Calu3 (cell line): ENCODE measurements at regions not wholly inside any gene's neighbourhood (a gene's known extent, or its start where the extent isn't known, plus 50 kb on each side); places are given as distances from the start of the nearest gene placed in this dataset.

Experiments
- BruUV-seq: library from RNA; stranded (reverse); fragments of 400-500 nt; replicated peaks from 2 replicates; lab custom pipeline; 2021; lab: Mats Ljungman, UMichigan
- CTCF ChIA-PET: fragments of 300-600 bp; sonication (Branson Sonifier 250); formaldehyde crosslinking; loops from one replicate; lab custom pipeline; 2022; ENCODE audit warnings: antibody characterized with exemption; lab: Charles Lee
- DNase-seq: peaks from one replicate; pipeline ENCODE4 v3.0.0; 2022
- H3K27ac Mint-ChIP-seq: one replicate; pipeline ENCODE4 v1.8.0; 2022; ENCODE audit warnings: mixed read lengths; ENCODE audit not compliant: unreplicated experiment
- H3K27me3 Mint-ChIP-seq: one replicate; pipeline ENCODE4 v1.8.0; 2022; ENCODE audit warnings: mixed read lengths; ENCODE audit not compliant: unreplicated experiment
- H3K36me3 Mint-ChIP-seq: one replicate; pipeline ENCODE4 v1.8.0; 2022; ENCODE audit warnings: mild to moderate bottlenecking, moderate library complexity, mixed read lengths; ENCODE audit not compliant: insufficient read depth, unreplicated experiment
- H3K4me1 Mint-ChIP-seq: one replicate; pipeline ENCODE4 v1.8.0; 2022; ENCODE audit warnings: mild to moderate bottlenecking, low read depth, mixed read lengths; ENCODE audit not compliant: unreplicated experiment
- H3K4me3 Mint-ChIP-seq: one replicate; pipeline ENCODE4 v1.8.0; 2022; ENCODE audit warnings: mild to moderate bottlenecking, low read depth, moderate library complexity, mixed read lengths; ENCODE audit not compliant: unreplicated experiment
- H3K9me3 Mint-ChIP-seq: one replicate; pipeline ENCODE4 v1.8.0; 2022; ENCODE audit warnings: low read depth, mixed read lengths; ENCODE audit not compliant: unreplicated experiment
- intact Hi-C: fragments of 100-400 bp; cut with micrococcal nuclease; formaldehyde crosslinking; loops from one replicate; pipeline ENCODE4 v1.10.0; 2022; ENCODE audit not compliant: unreplicated experiment
- TF ChIP-seq, protein P1 (sequence below): fragments of 200-600 bp; IDR thresholded peaks from one replicate; pipeline ENCODE4 v1.8.0; 2022; ENCODE audit warnings: antibody characterized with exemption; ENCODE audit not compliant: unreplicated experiment

DNA sequence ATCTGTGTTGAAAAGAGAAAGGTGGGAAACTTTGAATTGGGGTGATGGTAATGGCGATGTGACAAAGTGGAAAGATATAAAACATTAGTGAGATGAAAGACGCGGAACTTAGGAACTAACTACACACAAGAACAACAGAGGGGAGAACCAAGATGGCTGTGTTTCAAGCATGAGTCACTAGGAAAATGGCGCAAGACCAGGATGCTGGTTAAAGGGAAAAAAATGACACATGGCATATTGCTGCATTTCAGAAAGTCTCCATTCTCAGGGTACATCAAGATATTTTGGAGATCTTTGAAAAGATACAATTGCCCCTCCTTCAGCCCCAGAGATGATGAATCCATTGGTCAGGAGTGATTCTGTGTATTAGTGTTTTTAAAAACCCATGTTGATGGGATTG is 164.4 kb downstream of the FBXO8 start:
- no peaks in the 10 kb centered on the region for H3K9me3 Mint-ChIP-seq
- no peak for DNase-seq
- H3K27me3 Mint-ChIP-seq = no peaks in the 10 kb centered on the region
- peaks cover 6% of the 10 kb centered on the region for H3K36me3 Mint-ChIP-seq
- CTCF ChIA-PET = no interaction called here
- H3K27ac Mint-ChIP-seq = no peak overlapping the region
- H3K4me3 Mint-ChIP-seq = no peak overlapping the region
- intact Hi-C loops = no loop called here
- BruUV-seq = no TSS peak
- TF ChIP-seq, protein P1, sequence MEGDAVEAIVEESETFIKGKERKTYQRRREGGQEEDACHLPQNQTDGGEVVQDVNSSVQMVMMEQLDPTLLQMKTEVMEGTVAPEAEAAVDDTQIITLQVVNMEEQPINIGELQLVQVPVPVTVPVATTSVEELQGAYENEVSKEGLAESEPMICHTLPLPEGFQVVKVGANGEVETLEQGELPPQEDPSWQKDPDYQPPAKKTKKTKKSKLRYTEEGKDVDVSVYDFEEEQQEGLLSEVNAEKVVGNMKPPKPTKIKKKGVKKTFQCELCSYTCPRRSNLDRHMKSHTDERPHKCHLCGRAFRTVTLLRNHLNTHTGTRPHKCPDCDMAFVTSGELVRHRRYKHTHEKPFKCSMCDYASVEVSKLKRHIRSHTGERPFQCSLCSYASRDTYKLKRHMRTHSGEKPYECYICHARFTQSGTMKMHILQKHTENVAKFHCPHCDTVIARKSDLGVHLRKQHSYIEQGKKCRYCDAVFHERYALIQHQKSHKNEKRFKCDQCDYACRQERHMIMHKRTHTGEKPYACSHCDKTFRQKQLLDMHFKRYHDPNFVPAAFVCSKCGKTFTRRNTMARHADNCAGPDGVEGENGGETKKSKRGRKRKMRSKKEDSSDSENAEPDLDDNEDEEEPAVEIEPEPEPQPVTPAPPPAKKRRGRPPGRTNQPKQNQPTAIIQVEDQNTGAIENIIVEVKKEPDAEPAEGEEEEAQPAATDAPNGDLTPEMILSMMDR = no peak
- H3K4me1 Mint-ChIP-seq = no peaks in the 10 kb centered on the region

DNA sequence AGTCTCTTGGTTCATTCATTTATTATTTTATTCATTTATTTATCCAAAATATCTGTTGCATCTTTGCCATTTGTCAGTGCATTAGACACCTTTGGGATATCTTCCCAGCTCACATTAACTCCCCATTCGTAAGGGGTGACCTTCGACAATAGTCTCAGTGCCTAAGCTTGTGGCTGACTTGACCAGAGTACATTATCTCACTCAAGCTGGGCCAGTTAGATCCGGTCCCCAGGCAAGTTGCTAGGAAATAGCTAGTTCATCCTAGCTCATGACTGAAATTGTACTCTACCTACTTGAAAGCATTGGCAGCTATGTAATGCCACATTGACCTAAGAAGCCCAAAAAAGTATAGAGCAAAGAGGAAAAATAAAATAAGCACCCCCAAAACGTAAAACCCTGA is 165.3 kb downstream of the FBXO8 start:
- intact Hi-C loops = no loop called here
- Mint-ChIP-seq H3K4me3 (no peak overlapping the region), H3K4me1 (no peaks in the 10 kb centered on the region), H3K27ac (no peak overlapping the region), H3K36me3 (peaks cover 6% of the 10 kb centered on the region), H3K27me3 (no peaks in the 10 kb centered on the region), H3K9me3 (no peaks in the 10 kb centered on the region)
- CTCF ChIA-PET = interaction anchor here (0.7 kb wide), 1 partner anchor 699 kb away, joined by 3 read pairs; no protein-coding TSS in a partner anchor
- DNase-seq = no peak
- no TSS peak for BruUV-seq
- TF ChIP-seq, protein P1 = no peak

DNA sequence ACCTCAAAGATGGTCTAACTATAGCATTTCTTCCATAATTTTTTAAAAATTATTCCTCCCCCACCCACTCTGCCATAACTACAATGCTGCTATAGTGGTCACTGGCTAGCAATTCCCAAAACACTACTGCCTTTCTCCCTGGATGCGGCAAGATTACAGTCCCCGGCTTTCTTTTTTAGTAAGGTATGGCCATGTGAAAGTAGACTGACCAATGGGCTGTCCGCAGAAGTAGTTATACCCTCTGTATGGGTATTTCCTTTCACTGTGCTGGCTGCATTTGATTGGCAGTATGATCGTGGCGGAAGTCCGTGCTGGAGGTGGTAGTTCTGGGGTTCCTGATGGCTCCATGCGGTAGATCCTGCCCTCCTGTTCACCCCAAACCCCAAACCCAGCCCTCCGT is 166.0 kb downstream of the FBXO8 start:
- Mint-ChIP-seq H3K27ac (no peak overlapping the region), H3K36me3 (peaks cover 6% of the 10 kb centered on the region), H3K9me3 (no peaks in the 10 kb centered on the region), H3K4me3 (no peak overlapping the region), H3K4me1 (no peaks in the 10 kb centered on the region), H3K27me3 (no peaks in the 10 kb centered on the region)
- intact Hi-C loops = no loop called here
- CTCF ChIA-PET = no interaction called here
- BruUV-seq = no TSS peak
- DNase-seq = no peak
- TF ChIP-seq, protein P1 = no peak

DNA sequence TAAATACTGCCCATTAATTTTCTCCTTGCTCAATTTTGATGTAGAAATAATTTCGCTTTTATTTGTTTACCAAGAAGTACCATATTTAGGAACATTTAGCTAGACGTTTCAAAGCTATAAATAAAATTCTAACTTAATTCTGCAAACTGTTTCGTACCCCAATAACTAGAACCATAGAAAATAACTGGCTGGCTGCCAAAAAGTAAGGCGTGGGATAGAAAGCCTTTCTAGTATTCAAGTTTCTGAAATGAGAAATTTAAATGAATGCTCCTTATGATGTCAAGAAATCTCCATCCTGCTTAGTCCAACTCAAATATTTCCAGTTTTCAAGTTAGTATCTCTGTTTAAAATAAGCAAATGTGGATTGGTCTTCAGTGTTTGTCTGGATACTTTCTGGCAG is 167.4 kb downstream of the FBXO8 start:
- Mint-ChIP-seq H3K4me3 (no peak overlapping the region), H3K4me1 (no peaks in the 10 kb centered on the region), H3K27me3 (no peaks in the 10 kb centered on the region), H3K36me3 (peaks cover 6% of the 10 kb centered on the region), H3K27ac (no peak overlapping the region), H3K9me3 (no peaks in the 10 kb centered on the region)
- TF ChIP-seq, protein P1 = no peak
- CTCF ChIA-PET = no interaction called here
- intact Hi-C loops = no loop called here
- no peak for DNase-seq
- BruUV-seq = no TSS peak
